HG03025 (cell line): ENCODE measurements at regions not wholly inside any gene's neighbourhood (a gene's known extent, or its start where the extent isn't known, plus 50 kb on each side); places are given as distances from the start of the nearest gene placed in this dataset.
"Not testable (repeated sequence)": the region's sequence is repeated elsewhere in the genome, so short reads cannot be mapped to it uniquely, and the experiment has no call there.

Source experiments
- ATAC-seq: cut with Tn5 transposase; IDR thresholded peaks from one replicate; pipeline ENCODE4 v1.9.1; 2021; ENCODE audit warnings: mild to moderate bottlenecking, moderate library complexity; ENCODE audit not compliant: unreplicated experiment, low FRiP score

GRCh38 chr11:19628018-19628417, 84.6 kb upstream of the NAV2 start:
- no peak for ATAC-seq

DNA sequence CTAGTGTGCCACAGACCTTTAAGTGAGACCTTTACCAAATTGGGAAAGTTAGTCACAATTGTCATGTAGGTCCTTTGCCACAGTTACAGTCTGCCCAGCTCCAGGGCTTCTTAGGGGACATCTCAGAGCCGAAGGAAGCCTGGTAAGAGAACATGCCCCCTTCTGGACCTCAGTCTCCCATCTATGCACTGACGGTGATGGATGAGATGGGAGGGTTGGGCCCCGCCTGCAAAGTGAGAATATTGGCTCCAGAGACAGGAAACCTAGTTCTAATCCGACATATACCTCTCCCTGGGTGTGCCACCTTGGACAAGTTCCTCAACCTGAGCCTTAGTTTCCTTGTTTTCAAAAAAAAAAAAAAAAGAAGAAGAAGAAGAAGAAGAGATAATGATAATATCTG, 85.1 kb upstream of the NAV2 start:
- no peak for ATAC-seq

DNA sequence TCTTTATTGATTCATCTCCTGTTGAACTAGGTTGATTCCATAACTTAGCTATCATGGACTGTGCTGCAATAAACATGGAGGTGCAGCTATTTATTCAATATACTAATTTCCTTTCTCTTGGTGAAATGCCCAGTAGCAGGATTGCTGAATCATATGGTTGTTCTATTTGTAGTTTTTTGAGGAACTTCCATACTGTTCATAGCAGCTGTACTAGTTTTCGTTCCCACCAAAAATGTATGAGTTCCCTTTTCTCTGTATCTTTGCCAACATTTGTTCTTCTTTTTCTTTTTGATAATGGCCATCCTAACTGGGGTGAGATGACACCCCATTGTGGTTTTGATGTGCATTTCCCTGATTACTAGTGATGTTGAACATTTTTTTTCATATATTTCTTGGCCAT, 87.2 kb upstream of the NAV2 start:
- ATAC-seq, result no peak

- no peak for ATAC-seq
These were observed 94.7 kb upstream of the NAV2 start for GRCh38 chr11:19617696-19618523.

DNA sequence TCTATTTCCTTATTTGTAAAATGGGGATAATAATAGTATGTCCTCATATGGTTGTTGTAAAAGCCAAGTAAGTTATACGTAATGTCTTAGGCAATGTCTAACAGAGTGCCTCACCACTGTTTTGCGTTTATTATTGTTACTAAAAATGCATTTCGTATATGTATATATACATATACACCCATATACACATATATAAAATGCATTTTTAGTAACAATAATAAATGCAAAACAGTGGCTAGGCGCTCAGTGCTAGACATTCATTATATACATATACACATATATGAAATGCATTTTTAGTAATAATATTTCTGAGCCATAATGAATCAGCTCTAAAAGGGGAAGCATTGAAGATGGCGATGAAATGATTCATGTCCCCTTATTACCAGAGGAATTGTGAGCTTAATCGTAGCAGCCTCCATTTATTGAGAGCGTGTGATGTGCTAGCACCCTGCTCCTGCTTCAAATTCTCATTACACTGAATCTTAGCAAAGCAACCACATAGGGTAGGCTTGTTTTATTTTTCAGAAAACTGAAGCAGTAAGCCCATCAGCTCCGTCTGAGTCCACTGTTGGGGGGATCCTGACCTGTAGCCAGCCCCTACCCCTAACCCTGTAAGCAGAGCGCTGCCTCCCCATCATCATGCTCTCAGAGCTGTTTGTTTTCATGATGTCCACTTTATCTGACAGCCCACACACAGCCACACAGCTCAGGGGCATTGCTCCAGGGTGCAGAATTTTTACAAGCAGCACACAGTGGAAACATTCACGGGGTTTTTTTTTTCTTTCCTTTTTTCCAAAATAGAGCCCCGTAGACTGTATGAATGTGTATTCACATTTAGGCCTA, 97.1 kb upstream of the NAV2 start:
- no peak for ATAC-seq

DNA sequence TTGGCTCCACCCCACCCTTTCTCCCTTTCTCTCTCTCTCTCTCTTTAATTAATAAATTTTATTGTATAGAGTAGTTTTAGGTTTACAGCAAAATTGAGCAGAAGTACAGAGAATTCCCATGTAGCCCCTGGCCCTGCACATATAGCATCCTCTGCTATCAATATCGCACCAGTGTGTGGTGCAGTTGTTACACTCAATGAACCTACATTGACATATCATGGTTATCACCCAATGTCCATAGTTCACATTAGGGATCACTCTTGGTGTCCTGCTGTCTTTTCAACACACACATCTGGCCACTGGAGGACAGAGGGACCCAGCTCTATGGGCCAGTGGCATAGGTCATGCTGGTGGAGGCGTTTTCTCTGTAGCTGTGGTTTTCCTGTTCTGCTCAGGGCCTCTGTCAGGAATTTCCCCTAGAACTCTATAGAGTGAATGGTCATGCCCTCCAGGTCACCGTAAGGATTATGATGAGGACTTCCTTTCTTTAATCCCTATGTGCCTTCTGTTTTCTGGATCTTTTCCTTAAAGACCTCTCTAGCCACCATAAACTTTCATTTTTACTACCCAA, 98.2 kb upstream of the NAV2 start:
- ATAC-seq, result no peak

DNA sequence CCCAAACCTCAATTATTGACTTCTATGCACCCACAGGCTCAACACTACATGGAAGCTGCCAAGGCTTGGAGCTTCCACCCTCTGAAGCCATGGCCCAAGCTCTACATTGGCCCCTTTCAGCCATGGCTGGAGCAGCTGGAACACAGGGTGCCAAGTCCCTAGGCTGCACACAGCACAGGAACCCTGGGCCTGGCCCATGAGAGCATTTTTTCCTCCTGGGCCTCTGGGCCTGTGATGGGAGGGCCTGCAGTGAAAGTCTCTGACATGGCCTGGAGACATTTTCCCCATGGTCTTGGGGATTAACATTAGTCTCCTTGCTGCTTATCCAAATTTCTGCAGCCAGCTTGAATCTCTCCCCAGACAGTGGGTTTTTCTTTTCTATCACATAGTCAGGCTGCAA, 100.6 kb upstream of the NAV2 start:
- not testable (repeated sequence) for ATAC-seq

DNA sequence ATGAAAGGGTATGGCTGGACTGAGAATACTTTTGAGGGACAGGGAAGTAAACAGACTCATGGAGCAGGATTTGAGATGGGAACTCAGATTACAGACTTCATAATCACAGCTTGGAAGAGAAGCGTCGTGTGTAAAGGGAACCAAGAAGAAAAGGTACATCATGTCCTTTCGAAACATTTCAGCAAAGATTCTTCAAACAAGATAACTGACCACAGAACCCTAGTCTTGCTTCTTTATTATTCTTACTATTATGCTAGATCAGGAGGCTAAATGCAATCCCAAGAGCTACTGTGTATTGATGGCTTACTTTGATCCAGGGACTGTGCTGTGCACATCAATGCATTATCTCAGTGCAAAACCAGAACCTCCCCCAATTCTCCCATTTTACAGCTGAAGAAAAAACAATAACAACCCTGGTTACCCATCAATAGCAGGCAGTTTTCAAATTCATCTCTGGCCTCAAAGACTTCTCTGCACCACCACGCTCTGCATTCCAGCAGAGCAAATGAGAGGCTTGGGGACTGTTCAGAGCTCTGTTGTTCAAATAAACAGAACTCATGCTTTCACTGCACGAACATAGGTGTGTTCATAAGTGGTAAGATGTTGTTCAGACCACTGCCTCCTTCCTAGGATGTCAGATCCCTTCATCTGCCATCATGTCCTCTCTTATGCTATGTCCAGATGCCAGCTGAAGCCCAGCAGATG, 104.8 kb upstream of the NAV2 start:
- no peak for ATAC-seq

DNA sequence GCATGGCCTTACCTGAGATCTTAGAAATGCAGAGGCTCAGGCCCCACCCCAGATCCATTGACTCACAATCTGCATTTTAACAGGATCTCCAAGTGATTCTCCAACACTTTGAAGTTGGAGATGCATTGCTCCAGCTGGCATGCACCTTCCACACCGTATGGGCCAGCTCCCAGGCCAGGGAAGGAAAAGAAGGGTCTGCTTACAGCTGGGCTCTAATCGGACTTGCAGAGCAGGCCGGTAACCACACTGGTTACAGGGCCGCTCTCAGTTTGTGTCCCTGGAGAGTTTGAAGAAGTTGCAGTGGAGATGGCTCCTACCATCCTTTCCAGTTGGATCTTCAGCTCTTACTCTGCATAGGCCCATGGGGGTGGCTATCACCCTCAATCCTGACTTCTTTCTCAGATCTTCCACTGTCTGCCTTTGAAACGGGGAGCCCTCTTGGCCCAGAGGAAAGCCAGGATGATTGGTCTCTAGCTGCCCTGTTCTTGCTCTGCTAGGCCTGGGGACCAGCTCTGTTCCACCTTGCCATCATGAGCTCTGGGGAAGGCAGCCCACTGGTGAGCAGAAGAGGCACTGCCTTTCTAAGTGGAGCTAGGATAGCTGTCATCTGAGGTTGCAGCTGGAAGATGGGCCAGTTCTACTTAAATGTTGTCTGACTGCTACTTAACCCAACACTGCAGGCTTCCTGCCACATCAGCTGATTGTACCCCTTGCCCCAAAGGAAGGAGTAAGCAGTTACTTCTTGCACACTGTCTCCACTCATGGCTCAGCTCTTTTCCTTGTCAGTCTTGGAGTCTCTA, 105.6 kb upstream of the NAV2 start:
- ATAC-seq, result no peak

GRCh38 chr11:19605520-19606371, 106.9 kb upstream of the NAV2 start:
- ATAC-seq, result no peak

- ATAC-seq, result no peak
These were observed 107.8 kb upstream of the NAV2 start for GRCh38 chr11:19604679-19605375.

DNA sequence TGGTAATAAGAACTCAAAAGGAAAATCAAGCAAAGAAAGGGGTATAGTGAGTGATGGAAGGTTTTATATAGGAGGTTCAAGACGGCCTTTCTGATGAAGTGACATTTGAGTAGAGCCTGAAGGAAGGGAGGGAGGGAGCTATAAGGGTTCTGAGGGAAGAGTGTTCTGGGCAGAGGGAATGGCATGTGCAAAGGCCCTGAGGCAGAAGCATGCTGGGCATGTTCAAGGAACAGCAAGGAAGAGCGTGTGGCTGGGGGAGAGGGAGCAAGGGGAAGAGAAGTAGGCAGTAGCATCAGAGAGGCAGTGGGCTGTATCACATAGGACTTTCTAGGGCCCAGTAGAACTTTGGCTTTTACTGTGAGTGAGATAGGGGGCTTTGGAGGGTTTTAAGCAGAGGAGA, 108.9 kb upstream of the NAV2 start:
- no peak for ATAC-seq

DNA sequence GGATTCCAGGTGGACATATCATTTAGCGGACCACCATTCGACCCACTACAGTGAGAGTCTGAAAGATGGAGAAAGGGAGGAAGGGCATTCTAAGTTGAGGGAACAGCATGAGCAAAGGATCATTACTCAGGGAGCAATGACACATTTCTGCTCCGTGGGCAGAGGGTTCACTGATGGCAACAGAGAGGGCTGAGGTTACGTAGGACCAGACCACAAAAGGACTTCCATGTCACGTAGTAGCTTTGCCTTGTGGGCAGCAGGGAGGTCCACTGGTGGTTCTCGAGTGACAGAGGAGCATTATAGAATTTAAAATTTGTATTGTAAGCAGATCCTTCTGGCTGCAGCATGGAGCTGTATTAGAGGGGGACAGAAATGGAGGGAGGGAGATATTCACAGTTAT, 109.7 kb upstream of the NAV2 start:
- no peak for ATAC-seq

DNA sequence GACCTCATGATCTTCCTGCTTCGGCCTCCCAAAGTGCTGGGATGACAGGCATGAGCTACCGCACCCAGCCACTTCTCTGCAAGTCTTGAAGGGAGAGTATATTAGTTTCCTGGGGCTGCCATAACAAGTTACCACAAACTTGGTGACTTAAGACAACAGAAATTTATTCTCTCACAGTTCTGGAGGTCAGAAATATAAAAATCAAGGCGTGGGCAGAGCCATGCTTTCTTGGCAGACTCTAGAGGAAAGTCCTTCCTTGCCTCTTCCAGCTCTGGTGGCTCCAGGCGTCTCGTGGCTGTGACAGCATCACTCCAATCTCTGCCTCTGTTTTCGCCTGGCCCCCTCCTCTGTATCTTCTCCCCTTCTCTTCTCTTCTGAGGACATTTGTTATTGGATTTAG, 110.2 kb upstream of the NAV2 start:
- no peak for ATAC-seq

DNA sequence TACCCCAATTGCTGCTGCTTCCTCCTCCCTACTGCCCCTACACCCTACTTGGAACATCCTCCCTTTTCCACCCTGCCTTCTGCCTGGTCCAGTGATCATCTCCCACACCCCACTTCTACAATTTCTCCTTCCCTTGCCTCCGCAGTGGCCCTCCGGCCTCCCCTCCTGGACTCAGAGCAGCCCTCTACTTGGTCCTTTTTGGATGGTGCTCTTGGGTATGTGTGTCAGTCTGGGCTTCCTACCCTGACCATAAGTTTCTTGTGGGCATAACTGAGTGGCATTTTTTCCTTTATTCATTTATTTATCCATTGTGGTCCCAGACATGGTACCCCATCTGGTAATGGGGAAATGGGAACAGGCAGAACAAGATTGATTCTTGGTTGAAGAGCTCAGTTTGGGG, 111.4 kb upstream of the NAV2 start:
- no peak for ATAC-seq

- no peak for ATAC-seq
These were observed 113.0 kb upstream of the NAV2 start for GRCh38 chr11:19599681-19600080.

GRCh38 chr11:19598876-19599486, 113.7 kb upstream of the NAV2 start:
- ATAC-seq, result no peak

- no peak for ATAC-seq
These were observed 114.2 kb upstream of the NAV2 start for GRCh38 chr11:19598456-19598855.
